CD4-positive, CD25-positive, alpha-beta regulatory T cell (primary cell): ENCODE measurements at regions not wholly inside any gene's neighbourhood (a gene's known extent, or its start where the extent isn't known, plus 50 kb on each side); places are given as distances from the start of the nearest gene placed in this dataset.

Experiments used
- ATAC-seq, 2 donors: fragments of 150-1000 bp; cut with Tn5 transposase; one replicate each; pipeline ENCODE4 v1.10.0; 2021; ENCODE audit warnings: low read depth in 2 of 2, moderate number of reproducible peaks in 2 of 2, moderate library complexity in 1 of 2
- DNase-seq, 3 donors: peaks; one replicate each; pipeline versions ENCODE4 v3.0.0 to v3.0.0-alpha.2; 2012 to 2022; ENCODE audit warnings: mixed read lengths in 1 of 3
- H3K27ac ChIP-seq: one replicate; pipeline ENCODE4 v1.7.0; 2013; ENCODE audit warnings: mild to moderate bottlenecking, low read length; ENCODE audit not compliant: insufficient read depth, poor library complexity, severe bottlenecking
- H3K27me3 ChIP-seq: one replicate; pipeline ENCODE4 v1.7.0; 2013; ENCODE audit warnings: low read length; ENCODE audit not compliant: control insufficient read depth, insufficient read depth
- H3K36me3 ChIP-seq: one replicate; pipeline ENCODE4 v1.7.0; 2013; ENCODE audit warnings: mild to moderate bottlenecking, low read length, moderate library complexity; ENCODE audit not compliant: control insufficient read depth, insufficient read depth
- H3K4me1 ChIP-seq: 2 replicates; pipeline ENCODE4 v1.7.0; 2013; ENCODE audit warnings: mild to moderate bottlenecking, low read length; ENCODE audit not compliant: insufficient read depth, control insufficient read depth, poor library complexity, severe bottlenecking
- H3K4me3 ChIP-seq: one replicate; pipeline ENCODE4 v1.7.0; 2013; ENCODE audit warnings: low read depth, mild to moderate bottlenecking, low read length, moderate library complexity
- H3K9me3 ChIP-seq, 2 experiments: 1 replicate in 1 of 2; 2 replicates in 1 of 2; pipeline ENCODE4 v1.7.0; 2013; ENCODE audit warnings: low read length in 2 of 2, mild to moderate bottlenecking in 1 of 2, moderate library complexity in 1 of 2; ENCODE audit not compliant: control insufficient read depth in 2 of 2
- H3K27ac Mint-ChIP-seq, 3 donors: one replicate each; pipeline ENCODE4 v1.8.0; 2020 to 2022; ENCODE audit warnings: mild to moderate bottlenecking in 3 of 3, mixed read lengths in 3 of 3, moderate library complexity in 2 of 3
- H3K27me3 Mint-ChIP-seq: one replicate; pipeline ENCODE4 v1.8.0; 2022; ENCODE audit warnings: mild to moderate bottlenecking, mixed read lengths
- H3K36me3 Mint-ChIP-seq: one replicate; pipeline ENCODE4 v1.8.0; 2020; ENCODE audit warnings: mixed read lengths
- H3K4me1 Mint-ChIP-seq, 4 donors: one replicate each; pipeline ENCODE4 v1.8.0; 2020 to 2022; ENCODE audit warnings: mixed read lengths in 4 of 4, mild to moderate bottlenecking in 1 of 4
- H3K4me3 Mint-ChIP-seq, 4 donors: one replicate each; pipeline ENCODE4 v1.8.0; 2020 to 2022; ENCODE audit warnings: mild to moderate bottlenecking in 4 of 4, mixed read lengths in 4 of 4, moderate library complexity in 3 of 4
- H3K9me3 Mint-ChIP-seq, 7 donors: one replicate each; pipeline ENCODE4 v1.8.0; 2020 to 2022; ENCODE audit warnings: mixed read lengths in 7 of 7, mild to moderate bottlenecking in 3 of 7, moderate library complexity in 2 of 7

- no peaks in the 10 kb centered on the region for H3K9me3 ChIP-seq
- Mint-ChIP-seq H3K4me3 (no peak overlapping the region), H3K27ac (no peak overlapping the region), H3K4me1 (no peaks in the 10 kb centered on the region), H3K36me3 (no peaks in the 10 kb centered on the region), H3K9me3 (peaks cover 0 to 2% (median 0%) of the 10 kb centered on the region in 7 donors), H3K27me3 (no peaks in the 10 kb centered on the region)
- H3K4me3 ChIP-seq: no peak overlapping the region
- no peaks in the 10 kb centered on the region for H3K27me3 ChIP-seq
- no peaks in the 10 kb centered on the region for H3K36me3 ChIP-seq
- H3K27ac ChIP-seq: no peak overlapping the region
- H3K4me1 ChIP-seq: no peaks in the 10 kb centered on the region
- DNase-seq (no peak), ATAC-seq (no peak)
These were observed 1385.6 kb upstream of the SLC39A10 start for GRCh38 chr2:194271293-194271961.

DNA sequence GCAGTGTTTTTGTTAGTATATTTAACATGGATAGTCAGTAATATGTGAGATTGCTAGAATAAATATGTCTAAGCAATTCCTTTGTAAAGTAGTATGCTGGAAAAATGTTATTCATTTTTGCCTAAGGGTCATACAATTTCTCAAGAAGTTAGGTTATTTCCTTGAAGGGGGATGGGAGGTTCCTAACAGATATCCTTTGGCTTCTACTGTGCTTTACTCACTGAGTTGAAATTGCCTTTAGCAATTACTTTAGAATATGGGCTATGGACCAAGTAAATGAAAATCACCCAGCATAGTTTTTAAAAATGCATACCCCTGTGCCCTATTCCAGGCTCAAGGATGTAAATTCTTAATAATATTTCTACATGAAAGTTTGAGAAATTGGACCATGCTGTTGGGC lies 1386.4 kb upstream of the SLC39A10 start:
- Histone ChIP-seq H3K4me1 (no peaks in the 10 kb centered on the region), H3K27ac (no peak overlapping the region), H3K9me3 (no peaks in the 10 kb centered on the region), H3K4me3 (no peak overlapping the region), H3K27me3 (no peaks in the 10 kb centered on the region), H3K36me3 (no peaks in the 10 kb centered on the region)
- no peak overlapping the region for H3K4me3 Mint-ChIP-seq
- peaks cover 0 to 2% (median 0%) of the 10 kb centered on the region in 7 donors for H3K9me3 Mint-ChIP-seq
- no peaks in the 10 kb centered on the region for H3K27me3 Mint-ChIP-seq
- DNase-seq: no peak
- H3K36me3 Mint-ChIP-seq: no peaks in the 10 kb centered on the region
- H3K27ac Mint-ChIP-seq: no peak overlapping the region
- no peak for ATAC-seq
- no peaks in the 10 kb centered on the region for H3K4me1 Mint-ChIP-seq

DNA sequence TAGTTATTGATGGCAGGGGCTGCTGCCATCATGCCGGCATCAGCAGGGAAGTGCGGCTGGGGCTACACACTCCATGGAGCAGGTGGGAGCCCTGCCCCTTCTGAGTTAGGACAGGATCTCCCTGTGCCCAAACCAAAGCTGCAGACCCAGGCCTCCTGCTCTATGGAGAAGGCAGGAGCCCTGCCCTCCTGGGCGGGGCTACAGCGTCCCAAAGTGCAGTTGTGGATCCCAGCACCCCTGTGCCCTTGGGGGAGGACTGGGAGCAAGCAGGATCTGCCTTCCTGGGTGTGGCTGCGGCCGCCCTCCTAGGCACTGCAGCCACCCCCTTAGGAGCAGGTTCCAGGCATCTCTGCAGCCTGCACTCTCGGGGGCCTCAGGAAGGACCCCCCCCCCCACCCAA lies 1392.4 kb upstream of the SLC39A10 start:
- no peak for DNase-seq
- Histone ChIP-seq H3K36me3 (no peaks in the 10 kb centered on the region), H3K4me3 (no peak overlapping the region), H3K27ac (no peak overlapping the region), H3K9me3 (no peaks in the 10 kb centered on the region), H3K27me3 (no peaks in the 10 kb centered on the region), H3K4me1 (no peaks in the 10 kb centered on the region)
- H3K27ac Mint-ChIP-seq: no peak overlapping the region
- ATAC-seq: no peak
- no peaks in the 10 kb centered on the region for H3K27me3 Mint-ChIP-seq
- peaks cover 0 to 7% (median 0%) of the 10 kb centered on the region in 7 donors for H3K9me3 Mint-ChIP-seq
- H3K36me3 Mint-ChIP-seq: no peaks in the 10 kb centered on the region
- no peaks in the 10 kb centered on the region for H3K4me1 Mint-ChIP-seq
- no peak overlapping the region for H3K4me3 Mint-ChIP-seq

DNA sequence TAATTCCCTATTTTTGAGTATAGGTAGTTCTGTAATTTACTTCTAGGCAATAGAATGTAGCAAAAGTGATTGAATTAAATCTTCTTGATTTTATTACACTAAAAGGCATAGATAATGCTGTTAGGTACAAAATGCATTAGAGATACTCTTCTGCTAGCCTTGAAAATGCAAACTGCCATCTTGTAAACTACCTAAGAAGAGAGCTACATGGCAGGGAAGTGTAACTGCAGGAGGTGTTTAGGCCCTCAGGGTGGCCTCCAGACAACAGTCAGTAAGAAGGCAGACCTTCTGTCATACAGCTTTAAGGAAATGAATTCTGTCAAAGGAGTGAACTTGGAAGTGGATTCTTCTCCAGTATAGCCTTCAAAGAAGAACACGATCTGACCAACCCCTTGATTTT lies 1396.8 kb upstream of the SLC39A10 start:
- DNase-seq (no peak), ATAC-seq (no peak)
- no peaks in the 10 kb centered on the region for H3K4me1 ChIP-seq
- no peaks in the 10 kb centered on the region for H3K27me3 Mint-ChIP-seq
- H3K4me3 Mint-ChIP-seq: no peak overlapping the region
- H3K36me3 Mint-ChIP-seq: no peaks in the 10 kb centered on the region
- no peaks in the 10 kb centered on the region for H3K4me1 Mint-ChIP-seq
- peaks cover 0 to 7% (median 0%) of the 10 kb centered on the region in 7 donors for H3K9me3 Mint-ChIP-seq
- no peaks in the 10 kb centered on the region for H3K9me3 ChIP-seq
- H3K36me3 ChIP-seq: no peaks in the 10 kb centered on the region
- H3K4me3 ChIP-seq: no peak overlapping the region
- no peak overlapping the region for H3K27ac ChIP-seq
- no peak overlapping the region for H3K27ac Mint-ChIP-seq
- no peaks in the 10 kb centered on the region for H3K27me3 ChIP-seq

DNA sequence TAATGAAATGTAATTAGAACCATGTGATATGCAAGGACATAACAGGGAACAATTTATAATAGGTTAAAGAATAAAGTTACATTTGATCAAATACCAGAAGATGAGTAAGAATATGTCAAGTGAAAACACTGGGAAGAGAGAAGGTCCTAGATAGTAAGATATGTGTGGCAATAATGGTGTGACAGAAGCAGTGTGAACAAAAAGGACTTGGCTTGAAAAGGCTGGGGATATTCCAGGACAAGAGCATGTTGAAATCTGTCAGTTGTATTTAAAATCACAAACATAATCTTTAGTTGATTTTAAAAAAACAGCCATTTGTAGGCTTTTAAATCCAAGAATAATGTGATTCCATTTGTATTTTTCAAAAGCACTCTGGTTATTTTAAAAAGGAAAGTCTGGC lies 1399.9 kb upstream of the SLC39A10 start:
- H3K9me3 Mint-ChIP-seq: peaks cover 0 to 4% (median 0%) of the 10 kb centered on the region in 7 donors

GRCh38 chr2:194253528-194254259 lies 1403.3 kb upstream of the SLC39A10 start:
- no peaks in the 10 kb centered on the region for H3K27me3 Mint-ChIP-seq

More for the DNA sequence above, 1399.9 kb upstream of the SLC39A10 start:
- no peaks in the 10 kb centered on the region for H3K4me1 ChIP-seq
- no peak overlapping the region for H3K4me3 ChIP-seq
- Mint-ChIP-seq H3K4me3 (no peak overlapping the region), H3K27ac (no peak overlapping the region), H3K27me3 (no peaks in the 10 kb centered on the region), H3K36me3 (no peaks in the 10 kb centered on the region), H3K4me1 (no peaks in the 10 kb centered on the region)
- H3K9me3 ChIP-seq: no peaks in the 10 kb centered on the region
- H3K27me3 ChIP-seq: no peaks in the 10 kb centered on the region
- ATAC-seq (no peak), DNase-seq (no peak)
- no peak overlapping the region for H3K27ac ChIP-seq
- no peaks in the 10 kb centered on the region for H3K36me3 ChIP-seq

GRCh38 chr2:194252127-194252526 lies 1404.9 kb upstream of the SLC39A10 start:
- H3K27me3 Mint-ChIP-seq: no peaks in the 10 kb centered on the region
- Histone ChIP-seq H3K4me3 (no peak overlapping the region), H3K4me1 (no peaks in the 10 kb centered on the region), H3K27me3 (no peaks in the 10 kb centered on the region), H3K36me3 (no peaks in the 10 kb centered on the region), H3K9me3 (no peaks in the 10 kb centered on the region), H3K27ac (no peak overlapping the region)
- H3K36me3 Mint-ChIP-seq: no peaks in the 10 kb centered on the region
- no peak overlapping the region for H3K4me3 Mint-ChIP-seq
- H3K9me3 Mint-ChIP-seq: peaks cover 0 to 4% (median 0%) of the 10 kb centered on the region in 7 donors
- H3K4me1 Mint-ChIP-seq: no peaks in the 10 kb centered on the region
- ATAC-seq: no peak
- no peak for DNase-seq
- H3K27ac Mint-ChIP-seq: no peak overlapping the region

More at GRCh38 chr2:194253528-194254259, 1403.3 kb upstream of the SLC39A10 start:
- Histone ChIP-seq H3K27me3 (no peaks in the 10 kb centered on the region), H3K27ac (no peak overlapping the region), H3K9me3 (no peaks in the 10 kb centered on the region), H3K36me3 (no peaks in the 10 kb centered on the region), H3K4me3 (no peak overlapping the region), H3K4me1 (no peaks in the 10 kb centered on the region)
- H3K36me3 Mint-ChIP-seq: no peaks in the 10 kb centered on the region
- H3K9me3 Mint-ChIP-seq: peaks cover 0 to 4% (median 0%) of the 10 kb centered on the region in 7 donors
- ATAC-seq (no peak), DNase-seq (no peak)
- H3K27ac Mint-ChIP-seq: no peak overlapping the region
- H3K4me3 Mint-ChIP-seq: no peak overlapping the region
- H3K4me1 Mint-ChIP-seq: no peaks in the 10 kb centered on the region

DNA sequence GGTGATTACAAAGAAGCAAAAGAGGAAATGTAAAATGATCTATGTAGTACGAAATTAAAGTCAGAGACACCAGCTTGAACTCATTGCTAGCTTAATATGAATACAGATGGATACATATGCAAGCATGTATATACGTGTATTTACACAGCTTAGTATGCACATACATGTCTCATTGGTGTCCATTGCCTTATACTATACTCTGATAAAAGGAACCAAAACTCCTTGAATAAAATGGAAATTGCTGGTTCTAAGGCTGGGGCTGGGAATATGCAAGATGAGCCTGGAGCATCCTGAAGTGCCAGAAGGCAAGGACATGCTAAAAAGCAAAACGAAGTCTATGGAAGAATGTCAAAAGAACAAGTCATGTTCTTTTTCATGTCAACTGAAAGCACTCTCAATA lies 1424.4 kb upstream of the SLC39A10 start:
- Histone ChIP-seq H3K4me3 (no peak overlapping the region), H3K27ac (no peak overlapping the region), H3K36me3 (no peaks in the 10 kb centered on the region), H3K4me1 (no peaks in the 10 kb centered on the region), H3K27me3 (no peaks in the 10 kb centered on the region), H3K9me3 (no peaks in the 10 kb centered on the region)
- Mint-ChIP-seq H3K27me3 (no peaks in the 10 kb centered on the region), H3K36me3 (no peaks in the 10 kb centered on the region), H3K27ac (no peak overlapping the region), H3K4me3 (no peak overlapping the region), H3K4me1 (no peaks in the 10 kb centered on the region), H3K9me3 (peaks cover 0 to 4% (median 0%) of the 10 kb centered on the region in 7 donors)
- DNase-seq (no peak), ATAC-seq (no peak)
